HepG2 (cell line): ENCODE measurements at regions not wholly inside any gene's neighbourhood (a gene's known extent, or its start where the extent isn't known, plus 50 kb on each side); places are given as distances from the start of the nearest gene placed in this dataset.
A peak's percentile ranks its signal among the peaks of the same experiment; 100 is the strongest.

Source experiments
- ATAC-seq: fragments of 200-7000 bp; cut with Tn5 transposase; 3 replicates; pipeline ENCODE4 v1.9.1; 2020; ENCODE audit warnings: mild to moderate bottlenecking, moderate library complexity
- BruUV-seq: library from RNA; stranded (reverse); fragments of 400-500 nt; replicated peaks from 2 replicates; lab custom pipeline; 2021; lab: Mats Ljungman, UMichigan
- CTCF ChIA-PET: fragments of 300-600 bp; formaldehyde crosslinking; extraction: SDS; loops from one replicate; lab custom pipeline; 2021; ENCODE audit warnings: low total read pairs, inconsistent platforms, low intra/inter-chr PET ratio; lab: Yijun Ruan, JAX
- POLR2A ChIA-PET: fragments of 350-600 bp; sonication (Branson Sonifier 250); formaldehyde crosslinking; loops from one replicate; lab custom pipeline; 2020; ENCODE audit warnings: antibody characterized with exemption, inconsistent platforms; lab: Yijun Ruan, JAX
- DNase-seq: peaks from one replicate; pipeline ENCODE4 v3.0.0-alpha.2; 2015; ENCODE audit warnings: low spot score
- FAIRE-seq: peaks from 3 replicates; lab custom pipeline; 2011; peaks lifted over from hg19 to GRCh38; lab: Jason Lieb, UNC
- H2AFZ ChIP-seq: one replicate; pipeline ENCODE4 v1.6.1; 2011; ENCODE audit warnings: low read length, inconsistent platforms
- H3K27ac ChIP-seq: fragments of 300-600 bp; 3 replicates; pipeline ENCODE4 v1.8.0; 2011; ENCODE audit warnings: mixed run types, mild to moderate bottlenecking, mixed read lengths, low read length, inconsistent platforms; ENCODE audit not compliant: insufficient read depth; ENCODE audit errors: extremely low read length
- H3K27me3 ChIP-seq, 2 experiments: fragments of 200-600 bp in 1 of 2; 2 replicates in 1 of 2; 3 replicates in 1 of 2; pipeline versions ENCODE4 v1.6.0 to v1.8.0; 2011; ENCODE audit warnings: low read length in 2 of 2, mild to moderate bottlenecking in 2 of 2, moderate library complexity in 2 of 2, inconsistent platforms in 1 of 2; ENCODE audit not compliant: insufficient read depth in 2 of 2, control insufficient read depth in 1 of 2
- H3K36me3 ChIP-seq, 2 experiments: fragments of 200-600 bp in 1 of 2; replicated peaks in 1 of 2; 2 replicates in 1 of 2; 3 replicates in 1 of 2; pipeline versions ENCODE4 v1.5.1 to v1.8.0; 2011; ENCODE audit warnings: low read length in 2 of 2, inconsistent platforms in 1 of 2; ENCODE audit not compliant: insufficient read depth in 2 of 2, control insufficient read depth in 1 of 2
- H3K4me1 ChIP-seq: 2 replicates; pipeline ENCODE4 v1.5.1; 2012; ENCODE audit warnings: low read length, inconsistent platforms; ENCODE audit not compliant: insufficient read depth
- H3K4me2 ChIP-seq: 2 replicates; pipeline ENCODE4 v1.6.0; 2011; ENCODE audit warnings: low read depth, low read length, inconsistent platforms
- H3K4me3 ChIP-seq, 3 experiments: fragments of 200-600 bp in 1 of 3; sonication (generic), shearing (Covaris generic) in 1 of 3; replicated peaks in 1 of 3; 2 replicates each; pipeline ENCODE4 v1.5.1; 2011 to 2016; ENCODE audit warnings: low read length in 3 of 3, inconsistent platforms in 2 of 3, low read depth in 2 of 3, mild to moderate bottlenecking in 2 of 3, control low read depth in 1 of 3, mixed read lengths in 1 of 3; ENCODE audit not compliant: insufficient read depth in 1 of 3
- H3K79me2 ChIP-seq: one replicate; pipeline ENCODE4 v1.6.1; 2011; ENCODE audit warnings: low read length, inconsistent platforms; ENCODE audit not compliant: insufficient read depth
- H3K9ac ChIP-seq: 2 replicates; pipeline ENCODE4 v1.6.0; 2011; ENCODE audit warnings: mild to moderate bottlenecking, low read depth, low read length, inconsistent platforms; ENCODE audit not compliant: insufficient read depth
- H3K9me3 ChIP-seq: 2 replicates; pipeline ENCODE4 v1.5.1; 2012; ENCODE audit warnings: mild to moderate bottlenecking, low read length
- H4K20me1 ChIP-seq: 2 replicates; pipeline ENCODE4 v1.6.0; 2011; ENCODE audit warnings: inconsistent platforms, mild to moderate bottlenecking, low read length, moderate library complexity; ENCODE audit not compliant: insufficient read depth
- ATF4 ChIP-seq, 2 experiments: fragments of 450-650 bp in 1 of 2; sonication (generic) in 1 of 2; formaldehyde crosslinking; IDR thresholded peaks; 2 replicates each; pipeline versions ENCODE4 v1.5.0 to v1.8.0; 2020 to 2022; ENCODE audit warnings: mild to moderate bottlenecking in 1 of 2, missing genetic modification reagents in 1 of 2
- HNF1A ChIP-seq, 2 experiments: sonication (generic) in 1 of 2; formaldehyde crosslinking in 1 of 2; IDR thresholded peaks; 2 replicates each; pipeline versions ENCODE4 v1.4.0 to v1.6.1; 2016 to 2020; ENCODE audit warnings: borderline replicate concordance in 1 of 2, low read depth in 1 of 2, mild to moderate bottlenecking in 1 of 2, missing genetic modification reagents in 1 of 2
- SCMH1 ChIP-seq: sonication (generic); formaldehyde crosslinking; IDR thresholded peaks from 2 replicates; pipeline ENCODE4 v1.9.0; 2021; ENCODE audit warnings: missing genetic modification reagents, mild to moderate bottlenecking, borderline replicate concordance
- THAP8 ChIP-seq: sonication (generic); formaldehyde crosslinking; IDR thresholded peaks from 2 replicates; pipeline ENCODE4 v1.5.1; 2020; ENCODE audit warnings: missing genetic modification reagents, mild to moderate bottlenecking, borderline replicate concordance
- ZFX ChIP-seq: sonication (generic); formaldehyde crosslinking; IDR thresholded peaks from 2 replicates; pipeline ENCODE4 v1.4.0; 2020; ENCODE audit warnings: mild to moderate bottlenecking, low read depth, missing genetic modification reagents, moderate library complexity
- ZFY ChIP-seq: sonication (generic); formaldehyde crosslinking; IDR thresholded peaks from 2 replicates; pipeline ENCODE4 v1.4.0; 2020; ENCODE audit warnings: missing genetic modification reagents
- ZNF616 ChIP-seq: sonication (generic); formaldehyde crosslinking; IDR thresholded peaks from 2 replicates; pipeline ENCODE4 v1.5.0; 2020; ENCODE audit warnings: low read depth, mild to moderate bottlenecking, missing genetic modification reagents
- in situ Hi-C: cut with HindIII; loops from 2 replicates; pipeline ENCODE4 v1.10.0; 2017; ENCODE audit warnings: low pct_unique_long_range_greater_than_20kb; ENCODE audit not compliant: extremely low pct_ligation_motif_present
- intact Hi-C: fragments of 100-400 bp; cut with micrococcal nuclease; formaldehyde crosslinking; loops from one replicate; pipeline ENCODE4 v1.10.0; 2022; ENCODE audit not compliant: unreplicated experiment

GRCh38 chr14:30417999-30418398 is 141.0 kb upstream of the G2E3 start (continued):
- TF ChIP-seq THAP8 (CRISPR knock-in tag) (no peak), SCMH1 (no peak)

GRCh38 chr14:30419037-30419436 is 139.9 kb upstream of the G2E3 start:
- no peak for FAIRE-seq
- intact Hi-C loops (no loop called here), in situ Hi-C loops (no loop called here)
- BruUV-seq, result no TSS peak
- no peak for DNase-seq
- peaks cover 10% of the 10 kb centered on the region for H3K4me1 ChIP-seq
- no peaks in the 10 kb centered on the region for H3K27me3 ChIP-seq
- H3K79me2 ChIP-seq, result no peaks in the 10 kb centered on the region
- H2AFZ ChIP-seq, result no peak overlapping the region
- H3K27ac ChIP-seq, result no peak overlapping the region
- POLR2A ChIA-PET, result no interaction called here
- H3K36me3 ChIP-seq, result no peaks in the 10 kb centered on the region
- H3K4me2 ChIP-seq, result no peak overlapping the region
- peak; percentile 35; the same call in 2 of the 3 replicates for ATAC-seq
- no peak for TF ChIP-seq ZFY (CRISPR knock-in tag)
- no peak for TF ChIP-seq ZNF616 (CRISPR knock-in tag)
- 0 out of 2 replicates have a peak, but pooled peaks have one; percentile 15 for TF ChIP-seq HNF1A (IDR thresholded peaks at IDR 0.05; ENCODE audit: low read depth)
- no peak for TF ChIP-seq HNF1A (CRISPR knock-in tag; IDR thresholded peaks at IDR 0.05; ENCODE audit: borderline replicate concordance)
- 0 out of 2 replicates have a peak, but pooled peaks have one; percentile 29 for TF ChIP-seq ZFX (CRISPR knock-in tag)
- 0 out of 4 replicates have a peak, but pooled peaks of 1 of the 2 experiments have one; percentile 22 for TF ChIP-seq ATF4 (CRISPR knock-in tag; IDR thresholded peaks at IDR 0.05)
- H3K9me3 ChIP-seq, result peaks cover 2% of the 10 kb centered on the region; the same call in 1 of the 2 replicates
- H4K20me1 ChIP-seq, result no peaks in the 10 kb centered on the region
- H3K9ac ChIP-seq, result no peak overlapping the region
- CTCF ChIA-PET, result no interaction called here
- H3K4me3 ChIP-seq, result no peak overlapping the region
